Endothelial cell (in vitro differentiated cells): ENCODE measurements at regions not wholly inside any gene's neighbourhood (a gene's known extent, or its start where the extent isn't known, plus 50 kb on each side); places are given as distances from the start of the nearest gene placed in this dataset.

Experiments used
- DNase-seq: peaks from one replicate; pipeline ENCODE4 v3.0.0; 2021; ENCODE audit warnings: low spot score
- H3K27ac Mint-ChIP-seq: one replicate; pipeline ENCODE4 v1.8.0; 2021; ENCODE audit warnings: mixed read lengths, inconsistent platforms; ENCODE audit not compliant: unreplicated experiment
- H3K27me3 Mint-ChIP-seq: one replicate; pipeline ENCODE4 v1.8.0; 2021; ENCODE audit warnings: mild to moderate bottlenecking, moderate library complexity, mixed read lengths, inconsistent platforms; ENCODE audit not compliant: unreplicated experiment
- H3K36me3 Mint-ChIP-seq: one replicate; pipeline ENCODE4 v1.8.0; 2021; ENCODE audit warnings: mild to moderate bottlenecking, low read depth, mixed read lengths, inconsistent platforms; ENCODE audit not compliant: unreplicated experiment
- H3K4me1 Mint-ChIP-seq: one replicate; pipeline ENCODE4 v1.8.0; 2021; ENCODE audit warnings: mild to moderate bottlenecking, mixed read lengths, inconsistent platforms; ENCODE audit not compliant: unreplicated experiment
- H3K4me3 Mint-ChIP-seq: one replicate; pipeline ENCODE4 v1.8.0; 2021; ENCODE audit warnings: mild to moderate bottlenecking, mixed read lengths, inconsistent platforms; ENCODE audit not compliant: unreplicated experiment
- H3K9me3 Mint-ChIP-seq: one replicate; pipeline ENCODE4 v1.8.0; 2021; ENCODE audit warnings: mixed read lengths, inconsistent platforms; ENCODE audit not compliant: unreplicated experiment
- CTCF ChIP-seq: fragments of 200-600 bp; sonication (generic); IDR thresholded peaks from one replicate; pipeline ENCODE4 v1.5.0; 2021; ENCODE audit warnings: antibody characterized with exemption; ENCODE audit not compliant: unreplicated experiment

- no peak for DNase-seq
- no peaks in the 10 kb centered on the region for H3K9me3 Mint-ChIP-seq
- no peak overlapping the region for H3K27ac Mint-ChIP-seq
- no peak overlapping the region for H3K4me3 Mint-ChIP-seq
- no peak for TF ChIP-seq CTCF
- no peaks in the 10 kb centered on the region for H3K36me3 Mint-ChIP-seq
- peaks cover 2% of the 10 kb centered on the region for H3K27me3 Mint-ChIP-seq
- no peaks in the 10 kb centered on the region for H3K4me1 Mint-ChIP-seq
Measured at GRCh38 chr11:27184458-27185312, 144.1 kb downstream of the BBOX1 start.

GRCh38 chr11:27183672-27184457 lies 143.2 kb downstream of the BBOX1 start:
- Mint-ChIP-seq H3K4me1 (no peaks in the 10 kb centered on the region), H3K4me3 (no peak overlapping the region), H3K9me3 (no peaks in the 10 kb centered on the region), H3K27ac (no peak overlapping the region), H3K27me3 (peaks cover 2% of the 10 kb centered on the region), H3K36me3 (no peaks in the 10 kb centered on the region)
- peak; percentile 89 for TF ChIP-seq CTCF
- DNase-seq = peak; percentile 58

- Mint-ChIP-seq H3K9me3 (no peaks in the 10 kb centered on the region), H3K27ac (no peak overlapping the region), H3K27me3 (peaks cover 4% of the 10 kb centered on the region), H3K36me3 (no peaks in the 10 kb centered on the region), H3K4me1 (no peaks in the 10 kb centered on the region), H3K4me3 (no peak overlapping the region)
- no peak for TF ChIP-seq CTCF
- DNase-seq = no peak
Measured at GRCh38 chr11:27179334-27179733, 138.7 kb downstream of the BBOX1 start.

DNA sequence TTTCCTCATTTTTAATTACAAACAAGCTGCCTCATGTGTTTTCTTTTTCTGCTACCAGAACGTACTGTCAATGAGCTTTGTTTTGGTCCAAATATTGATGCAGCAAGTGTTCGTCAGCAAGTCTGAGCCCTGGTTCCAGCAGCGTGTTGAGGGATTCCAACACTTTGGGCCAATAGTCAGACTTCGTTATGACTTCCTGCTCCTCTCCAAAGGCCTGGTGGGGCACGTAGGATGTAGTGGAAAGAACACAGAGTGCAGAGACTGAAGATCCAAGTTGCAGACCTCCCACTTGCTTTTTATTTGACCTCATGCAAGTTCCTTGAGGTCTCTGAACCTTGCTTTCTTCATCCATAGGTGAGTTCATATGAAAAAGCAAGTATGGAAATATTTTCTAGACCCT lies 138.2 kb downstream of the BBOX1 start:
- DNase-seq = no peak
- Mint-ChIP-seq H3K4me1 (no peaks in the 10 kb centered on the region), H3K9me3 (no peaks in the 10 kb centered on the region), H3K36me3 (no peaks in the 10 kb centered on the region), H3K4me3 (no peak overlapping the region), H3K27ac (no peak overlapping the region), H3K27me3 (peaks cover 4% of the 10 kb centered on the region)
- no peak for TF ChIP-seq CTCF
